GM12891 (cell line): ENCODE measurements at regions not wholly inside any gene's neighbourhood (a gene's known extent, or its start where the extent isn't known, plus 50 kb on each side); places are given as distances from the start of the nearest gene placed in this dataset.

ENCODE experiments used
- POLR2A ChIP-seq: IDR thresholded peaks from 2 replicates; pipeline ENCODE4 v1.6.1; 2011; ENCODE audit warnings: low read depth, low read length, control low read depth
- POLR2AphosphoS5 ChIP-seq: IDR thresholded peaks from 2 replicates; pipeline ENCODE4 v1.6.1; 2011; ENCODE audit warnings: low read depth, low read length, control low read depth
- POU2F2 ChIP-seq: IDR thresholded peaks from 2 replicates; pipeline ENCODE4 v1.6.1; 2011; ENCODE audit warnings: low read depth, mild to moderate bottlenecking, control low read depth, low read length, moderate library complexity
- TAF1 ChIP-seq: IDR thresholded peaks from 2 replicates; pipeline ENCODE4 v1.6.1; 2011; ENCODE audit warnings: low read depth, low read length, control low read depth

GRCh38 chr1:244314921-244315559 lies 136.7 kb downstream of the ADSS2 start:
- TF ChIP-seq TAF1 = no peak
- TF ChIP-seq POU2F2 = no peak
- TF ChIP-seq POLR2AphosphoS5 = no peak
- TF ChIP-seq POLR2A = no peak
